Subcutaneous abdominal adipose tissue (tissue), 5 donors: ENCODE measurements at regions not wholly inside any gene's neighbourhood (a gene's known extent, or its start where the extent isn't known, plus 50 kb on each side); places are given as distances from the start of the nearest gene placed in this dataset.

ENCODE experiments used
- H3K27ac ChIP-seq: one replicate; pipeline ENCODE4 v1.7.0; 2013; ENCODE audit warnings: low read depth, mild to moderate bottlenecking, inconsistent platforms, low read length, moderate library complexity
- H3K27me3 ChIP-seq, 5 donors: one replicate each; pipeline ENCODE4 v1.7.0; 2013; ENCODE audit warnings: low read length in 5 of 5, inconsistent platforms in 1 of 5; ENCODE audit not compliant: control insufficient read depth in 5 of 5, insufficient read depth in 4 of 5
- H3K36me3 ChIP-seq, 5 donors: one replicate each; pipeline ENCODE4 v1.7.0; 2013; ENCODE audit warnings: low read length in 5 of 5; ENCODE audit not compliant: control insufficient read depth in 5 of 5, insufficient read depth in 5 of 5
- H3K4me1 ChIP-seq, 5 donors: one replicate each; pipeline ENCODE4 v1.7.0; 2013; ENCODE audit warnings: low read length in 5 of 5, mild to moderate bottlenecking in 3 of 5, moderate library complexity in 1 of 5; ENCODE audit not compliant: control insufficient read depth in 5 of 5, insufficient read depth in 5 of 5
- H3K4me3 ChIP-seq, 5 donors: one replicate each; pipeline ENCODE4 v1.7.0; 2013; ENCODE audit warnings: low read length in 5 of 5, low read depth in 1 of 5
- H3K9ac ChIP-seq, 5 donors: one replicate each; pipeline ENCODE4 v1.7.0; 2013; ENCODE audit warnings: low read length in 5 of 5, mild to moderate bottlenecking in 4 of 5, moderate library complexity in 3 of 5
- H3K9me3 ChIP-seq, 5 donors: one replicate each; pipeline ENCODE4 v1.7.0; 2013; ENCODE audit warnings: low read length in 5 of 5; ENCODE audit not compliant: control insufficient read depth in 5 of 5
- donor health status: healthy.
- donor health status: healthy.
- donor health status: healthy.
- donor health status: healthy.
- donor health status: healthy.

DNA sequence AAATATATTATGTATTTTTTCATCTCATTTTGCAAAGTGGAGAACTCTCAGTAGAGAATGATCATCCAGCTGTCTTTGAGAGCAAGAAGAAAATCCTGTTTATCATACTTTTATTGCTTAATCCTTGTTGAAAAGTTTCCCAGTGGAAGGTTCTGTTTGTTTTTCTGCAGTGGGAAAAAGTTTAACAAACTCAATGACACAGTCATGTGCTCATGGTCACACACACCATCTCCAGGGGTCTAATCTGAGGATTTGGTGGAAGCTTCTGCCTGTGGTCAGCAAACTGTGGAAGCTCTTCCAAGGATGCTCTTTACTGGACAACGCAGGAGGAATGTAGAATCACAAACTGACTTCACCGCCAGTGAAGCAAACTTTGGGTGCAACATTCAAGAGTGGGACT is 1003.9 kb downstream of the SORCS3 start:
- no peak overlapping the region for H3K27ac ChIP-seq
- H3K4me3 ChIP-seq, result no peak overlapping the region
- H3K27me3 ChIP-seq, result no peaks in the 10 kb centered on the region
- H3K9ac ChIP-seq, result no peak overlapping the region
- H3K9me3 ChIP-seq, result no peaks in the 10 kb centered on the region
- H3K36me3 ChIP-seq, result no peaks in the 10 kb centered on the region
- no peaks in the 10 kb centered on the region for H3K4me1 ChIP-seq

DNA sequence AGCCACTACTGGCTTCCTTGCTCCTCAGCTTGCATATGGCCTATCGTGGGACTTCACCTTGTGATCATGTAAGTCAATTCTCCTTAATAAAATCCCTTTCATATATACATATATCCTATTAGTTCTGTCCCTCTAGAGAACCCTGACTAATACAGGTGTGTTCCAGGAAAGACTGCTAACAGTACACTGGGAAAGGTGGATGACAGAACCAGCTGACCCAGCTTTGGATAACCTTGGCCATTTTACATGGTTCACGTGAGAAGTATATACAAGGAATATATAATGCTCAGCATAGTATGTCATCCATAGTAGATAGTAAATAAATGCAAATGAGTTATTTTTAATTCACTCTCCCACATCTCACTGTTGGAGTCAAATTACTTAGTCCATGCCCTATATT is 1003.5 kb downstream of the SORCS3 start:
- Histone ChIP-seq H3K4me1 (no peaks in the 10 kb centered on the region), H3K9me3 (no peaks in the 10 kb centered on the region), H3K27ac (no peak overlapping the region), H3K4me3 (no peak overlapping the region), H3K9ac (no peak overlapping the region), H3K27me3 (no peaks in the 10 kb centered on the region), H3K36me3 (no peaks in the 10 kb centered on the region)

DNA sequence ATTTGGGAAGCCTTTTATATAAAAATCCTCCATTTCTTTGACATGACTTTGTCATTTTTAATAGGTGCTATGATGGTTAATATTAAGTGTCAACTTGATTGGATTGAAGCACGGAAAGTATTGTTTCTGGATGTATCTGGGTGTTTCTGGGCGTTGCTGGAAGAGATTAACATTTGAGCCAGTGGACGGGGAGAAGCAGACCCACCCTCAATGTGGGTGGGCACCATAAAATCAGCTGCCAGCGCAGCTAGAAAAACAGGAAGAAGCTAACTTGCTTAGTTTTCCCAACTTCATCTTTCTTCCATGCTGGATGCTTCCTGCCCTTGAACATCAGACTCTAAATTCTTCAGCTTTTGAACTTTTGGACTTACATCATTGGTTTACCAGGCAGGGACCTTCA is 1003.0 kb downstream of the SORCS3 start:
- no peak overlapping the region for H3K9ac ChIP-seq
- no peak overlapping the region for H3K4me3 ChIP-seq
- H3K36me3 ChIP-seq, result no peaks in the 10 kb centered on the region
- no peaks in the 10 kb centered on the region for H3K27me3 ChIP-seq
- no peaks in the 10 kb centered on the region for H3K9me3 ChIP-seq
- no peak overlapping the region for H3K27ac ChIP-seq
- no peaks in the 10 kb centered on the region for H3K4me1 ChIP-seq

DNA sequence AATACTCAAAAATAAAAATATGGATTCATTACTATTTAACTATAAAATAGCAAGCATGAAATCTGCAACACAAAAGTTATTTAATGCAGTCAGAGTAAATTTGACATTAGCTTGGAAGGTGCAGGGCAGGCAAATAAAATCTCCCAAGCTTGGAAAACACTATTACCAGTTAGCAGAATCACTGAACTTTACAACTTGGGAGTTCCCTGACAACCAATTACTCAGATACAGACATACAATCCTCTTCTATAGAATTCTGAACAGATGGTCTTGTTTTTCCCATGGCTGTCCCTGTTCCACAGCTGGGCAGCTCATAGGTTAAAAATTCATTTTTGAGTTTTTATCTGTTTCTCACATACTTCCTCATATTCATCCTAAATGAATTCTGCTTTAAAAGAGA is 1002.6 kb downstream of the SORCS3 start:
- H3K27ac ChIP-seq, result no peak overlapping the region
- H3K27me3 ChIP-seq, result no peaks in the 10 kb centered on the region

DNA sequence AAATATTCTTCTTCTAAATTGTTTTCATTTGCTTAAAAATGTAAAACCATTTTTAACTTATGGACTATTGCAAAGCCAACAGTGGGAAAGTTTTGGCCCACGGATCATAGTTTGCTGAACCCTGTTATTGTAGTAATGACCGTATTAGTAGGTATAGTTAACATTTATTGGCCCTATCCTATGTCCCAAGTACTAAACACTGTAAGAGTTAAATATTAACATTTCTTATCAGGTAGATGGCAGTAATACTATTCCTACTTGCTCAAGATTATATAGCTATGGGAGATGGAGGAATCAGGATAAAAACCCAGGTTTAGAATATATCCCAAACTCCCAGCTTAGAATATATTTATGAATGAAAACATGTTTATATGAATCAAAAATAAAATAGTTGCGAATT is 993.2 kb downstream of the SORCS3 start:
- Histone ChIP-seq H3K4me1 (no peaks in the 10 kb centered on the region), H3K9ac (no peak overlapping the region), H3K4me3 (no peak overlapping the region), H3K27me3 (no peaks in the 10 kb centered on the region), H3K27ac (no peak overlapping the region), H3K9me3 (peaks cover 0 to 4% (median 0%) of the 10 kb centered on the region in 5 donors), H3K36me3 (no peaks in the 10 kb centered on the region)

More for the DNA sequence above, 1002.6 kb downstream of the SORCS3 start:
- peaks cover 0 to 3% (median 0%) of the 10 kb centered on the region in 5 donors for H3K9me3 ChIP-seq
- no peaks in the 10 kb centered on the region for H3K4me1 ChIP-seq
- H3K36me3 ChIP-seq, result no peaks in the 10 kb centered on the region
- H3K9ac ChIP-seq, result no peak overlapping the region
- no peak overlapping the region for H3K4me3 ChIP-seq

- no peaks in the 10 kb centered on the region for H3K27me3 ChIP-seq
- H3K9me3 ChIP-seq, result peaks cover 0 to 4% (median 0%) of the 10 kb centered on the region in 5 donors
- H3K36me3 ChIP-seq, result no peaks in the 10 kb centered on the region
- no peak overlapping the region for H3K9ac ChIP-seq
- H3K4me3 ChIP-seq, result no peak overlapping the region
- H3K27ac ChIP-seq, result no peak overlapping the region
- no peaks in the 10 kb centered on the region for H3K4me1 ChIP-seq
These were observed 974.8 kb downstream of the SORCS3 start for GRCh38 chr10:105615715-105616365.

DNA sequence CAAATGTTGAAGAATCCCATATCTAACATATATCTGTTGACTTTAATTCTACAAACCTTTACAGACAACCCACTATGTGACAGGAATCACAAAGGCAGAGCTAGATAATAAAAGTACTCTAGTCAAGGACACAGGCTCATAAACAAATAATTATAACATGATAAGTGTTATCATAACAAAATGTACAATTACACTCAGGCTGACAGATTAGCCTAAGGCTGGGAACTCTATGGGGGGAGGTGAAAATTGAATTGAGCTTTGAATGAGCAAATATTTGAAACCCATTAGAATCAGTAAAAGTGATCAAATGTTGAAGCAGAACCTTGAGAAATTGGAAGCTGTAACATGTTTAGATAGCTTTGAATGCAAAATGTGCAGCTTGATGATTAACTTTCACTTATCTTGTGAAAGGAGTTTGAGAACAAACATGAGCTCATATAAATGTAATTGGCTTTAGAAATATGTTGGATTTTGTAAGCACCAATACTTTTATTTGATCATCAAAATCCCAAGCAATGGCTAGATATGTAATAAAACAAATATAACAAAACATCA is 970.2 kb downstream of the SORCS3 start:
- Histone ChIP-seq H3K9ac (no peak overlapping the region), H3K27me3 (no peaks in the 10 kb centered on the region), H3K4me1 (no peaks in the 10 kb centered on the region), H3K36me3 (no peaks in the 10 kb centered on the region), H3K4me3 (no peak overlapping the region), H3K9me3 (peaks cover 0 to 2% (median 0%) of the 10 kb centered on the region in 5 donors), H3K27ac (no peak overlapping the region)

- no peak overlapping the region for H3K9ac ChIP-seq
- no peaks in the 10 kb centered on the region for H3K27me3 ChIP-seq
- H3K4me1 ChIP-seq, result no peaks in the 10 kb centered on the region
- H3K36me3 ChIP-seq, result no peaks in the 10 kb centered on the region
- no peak overlapping the region for H3K4me3 ChIP-seq
- H3K27ac ChIP-seq, result no peak overlapping the region
- H3K9me3 ChIP-seq, result peaks cover 0 to 2% (median 0%) of the 10 kb centered on the region in 5 donors
These were observed 968.4 kb downstream of the SORCS3 start for GRCh38 chr10:105609451-105609850.

- H3K4me1 ChIP-seq, result no peaks in the 10 kb centered on the region
- no peaks in the 10 kb centered on the region for H3K36me3 ChIP-seq
- peaks cover 0 to 5% (median 0%) of the 10 kb centered on the region in 5 donors for H3K9me3 ChIP-seq
- H3K9ac ChIP-seq, result no peak overlapping the region
- H3K27me3 ChIP-seq, result no peaks in the 10 kb centered on the region
- H3K27ac ChIP-seq, result no peak overlapping the region
- no peak overlapping the region for H3K4me3 ChIP-seq
These were observed 964.8 kb downstream of the SORCS3 start for GRCh38 chr10:105605918-105606317.

DNA sequence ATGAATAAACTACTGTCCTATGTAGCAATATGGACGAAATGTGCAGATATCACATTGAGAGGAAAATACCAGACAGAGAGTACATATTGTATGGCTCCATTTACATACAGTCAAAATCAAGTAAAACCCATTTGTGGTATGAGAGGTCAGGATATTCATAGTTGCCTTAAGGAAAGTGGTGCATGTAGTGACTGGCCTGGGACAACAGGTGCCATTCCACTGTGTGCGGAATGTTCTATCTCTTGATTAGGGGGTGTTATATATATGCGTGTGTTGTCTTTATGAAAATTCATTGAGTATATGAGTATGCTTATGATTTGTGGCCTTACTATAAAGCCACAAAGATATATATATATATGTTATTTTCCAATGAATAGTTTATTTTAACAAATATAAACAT is 964.0 kb downstream of the SORCS3 start:
- Histone ChIP-seq H3K36me3 (no peaks in the 10 kb centered on the region), H3K4me3 (no peak overlapping the region), H3K9ac (no peak overlapping the region), H3K27ac (no peak overlapping the region), H3K9me3 (peaks cover 0 to 5% (median 0%) of the 10 kb centered on the region in 5 donors), H3K4me1 (no peaks in the 10 kb centered on the region), H3K27me3 (no peaks in the 10 kb centered on the region)
